Endothelial cell (in vitro differentiated cells): ENCODE measurements at regions not wholly inside any gene's neighbourhood (a gene's known extent, or its start where the extent isn't known, plus 50 kb on each side); places are given as distances from the start of the nearest gene placed in this dataset.
"Not testable (repeated sequence)": the region's sequence is repeated elsewhere in the genome, so short reads cannot be mapped to it uniquely, and the experiment has no call there.

Experiments used
- DNase-seq: peaks from one replicate; pipeline ENCODE4 v3.0.0; 2021; ENCODE audit warnings: low spot score
- H3K27ac Mint-ChIP-seq: one replicate; pipeline ENCODE4 v1.8.0; 2021; ENCODE audit warnings: mixed read lengths, inconsistent platforms; ENCODE audit not compliant: unreplicated experiment
- H3K27me3 Mint-ChIP-seq: one replicate; pipeline ENCODE4 v1.8.0; 2021; ENCODE audit warnings: mild to moderate bottlenecking, moderate library complexity, mixed read lengths, inconsistent platforms; ENCODE audit not compliant: unreplicated experiment
- H3K36me3 Mint-ChIP-seq: one replicate; pipeline ENCODE4 v1.8.0; 2021; ENCODE audit warnings: mild to moderate bottlenecking, low read depth, mixed read lengths, inconsistent platforms; ENCODE audit not compliant: unreplicated experiment
- H3K4me1 Mint-ChIP-seq: one replicate; pipeline ENCODE4 v1.8.0; 2021; ENCODE audit warnings: mild to moderate bottlenecking, mixed read lengths, inconsistent platforms; ENCODE audit not compliant: unreplicated experiment
- H3K4me3 Mint-ChIP-seq: one replicate; pipeline ENCODE4 v1.8.0; 2021; ENCODE audit warnings: mild to moderate bottlenecking, mixed read lengths, inconsistent platforms; ENCODE audit not compliant: unreplicated experiment
- H3K9me3 Mint-ChIP-seq: one replicate; pipeline ENCODE4 v1.8.0; 2021; ENCODE audit warnings: mixed read lengths, inconsistent platforms; ENCODE audit not compliant: unreplicated experiment
- CTCF ChIP-seq: fragments of 200-600 bp; sonication (generic); IDR thresholded peaks from one replicate; pipeline ENCODE4 v1.5.0; 2021; ENCODE audit warnings: antibody characterized with exemption; ENCODE audit not compliant: unreplicated experiment

GRCh38 chrX:42017971-42018370 is 94.6 kb upstream of the CASK start:
- Mint-ChIP-seq H3K4me3 (no peak overlapping the region), H3K36me3 (no peaks in the 10 kb centered on the region), H3K9me3 (no peaks in the 10 kb centered on the region), H3K4me1 (peaks cover 4% of the 10 kb centered on the region), H3K27ac (no peak overlapping the region), H3K27me3 (no peaks in the 10 kb centered on the region)
- no peak for DNase-seq
- TF ChIP-seq CTCF, result no peak

- no peak overlapping the region for H3K27ac Mint-ChIP-seq
- no peak for DNase-seq
- peaks cover 2% of the 10 kb centered on the region for H3K27me3 Mint-ChIP-seq
- H3K36me3 Mint-ChIP-seq, result no peaks in the 10 kb centered on the region
- TF ChIP-seq CTCF, result no peak
- H3K4me1 Mint-ChIP-seq, result no peaks in the 10 kb centered on the region
- H3K4me3 Mint-ChIP-seq, result no peak overlapping the region
- no peaks in the 10 kb centered on the region for H3K9me3 Mint-ChIP-seq
Observed at GRCh38 chrX:42000836-42001235, 77.5 kb upstream of the CASK start.

GRCh38 chrX:41984628-41985027 is 61.3 kb upstream of the CASK start:
- H3K4me1 Mint-ChIP-seq, result no peaks in the 10 kb centered on the region
- no peak overlapping the region for H3K4me3 Mint-ChIP-seq
- no peak overlapping the region for H3K27ac Mint-ChIP-seq
- no peaks in the 10 kb centered on the region for H3K36me3 Mint-ChIP-seq
- no peak for TF ChIP-seq CTCF
- no peak for DNase-seq
- no peaks in the 10 kb centered on the region for H3K9me3 Mint-ChIP-seq
- H3K27me3 Mint-ChIP-seq, result peaks cover 3% of the 10 kb centered on the region

GRCh38 chrX:41982953-41983352 is 59.6 kb upstream of the CASK start:
- no peaks in the 10 kb centered on the region for H3K4me1 Mint-ChIP-seq
- H3K36me3 Mint-ChIP-seq, result no peaks in the 10 kb centered on the region
- no peak for TF ChIP-seq CTCF
- H3K27ac Mint-ChIP-seq, result no peak overlapping the region
- no peak overlapping the region for H3K4me3 Mint-ChIP-seq
- peaks cover 3% of the 10 kb centered on the region for H3K27me3 Mint-ChIP-seq
- no peak for DNase-seq
- H3K9me3 Mint-ChIP-seq, result no peaks in the 10 kb centered on the region

GRCh38 chrX:41981481-41982013 is 58.2 kb upstream of the CASK start:
- H3K4me3 Mint-ChIP-seq, result no peak overlapping the region
- no peaks in the 10 kb centered on the region for H3K4me1 Mint-ChIP-seq
- no peaks in the 10 kb centered on the region for H3K36me3 Mint-ChIP-seq
- H3K27me3 Mint-ChIP-seq, result peaks cover 3% of the 10 kb centered on the region
- no peak overlapping the region for H3K27ac Mint-ChIP-seq
- TF ChIP-seq CTCF, result no peak
- DNase-seq, result no peak
- no peaks in the 10 kb centered on the region for H3K9me3 Mint-ChIP-seq

- H3K9me3 Mint-ChIP-seq, DNase-seq, H3K4me3 Mint-ChIP-seq, H3K4me1 Mint-ChIP-seq, H3K36me3 Mint-ChIP-seq, H3K27ac Mint-ChIP-seq, H3K27me3 Mint-ChIP-seq: not testable (repeated sequence)
Observed at GRCh38 chrX:41974677-41975076, 51.3 kb upstream of the CASK start.
